ENCODE measurements at regions not wholly inside any gene's neighbourhood (a gene's known extent, or its start where the extent isn't known, plus 50 kb on each side); places are given as distances from the start of the nearest gene placed in this dataset.
"Not testable (repeated sequence)": the region's sequence is repeated elsewhere in the genome, so short reads cannot be mapped to it uniquely, and the experiment has no call there.

DNA sequence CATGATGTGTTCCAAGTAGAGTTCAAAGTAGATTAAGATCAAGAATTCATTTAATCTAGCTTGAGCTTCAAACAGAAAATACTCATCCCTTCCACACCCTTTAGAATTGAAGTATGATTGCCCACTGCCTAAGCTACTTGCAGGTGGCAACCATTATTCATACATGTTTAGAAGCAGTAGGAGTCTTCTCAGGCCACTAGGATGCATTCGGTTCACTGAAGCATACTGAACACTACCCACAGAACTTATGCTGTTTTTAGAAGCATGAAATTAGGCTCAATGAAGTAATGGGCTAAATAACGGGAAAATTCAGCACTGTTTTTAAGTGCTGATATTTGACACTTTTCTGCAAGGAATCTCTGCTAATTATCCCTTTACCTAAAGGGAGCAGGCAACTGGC lies 263.4 kb downstream of the DEPDC1B start:
- Histone ChIP-seq H3K79me2 (ENCODE audit: low read depth) (no peaks in the 10 kb centered on the region), H4K20me1 (ENCODE audit: insufficient read depth) (no peaks in the 10 kb centered on the region), H3K27me3 (ENCODE audit: insufficient read depth, low read depth) (no peaks in the 10 kb centered on the region), H3K9me3 (ENCODE audit: insufficient read depth, low read depth) (no peaks in the 10 kb centered on the region), H3K9me2 (ENCODE audit: insufficient read depth) (no peaks in the 10 kb centered on the region), H2AFZ (no peak overlapping the region), H3K36me3 (ENCODE audit: low read depth) (no peaks in the 10 kb centered on the region), H3F3A (ENCODE audit: insufficient read depth, low read depth) (no peaks in the 10 kb centered on the region), H3K4me1 (replicated peaks; ENCODE audit: insufficient read depth) (no peaks in the 10 kb centered on the region), H3K27ac (no peak overlapping the region), H3K4me3 (no peak overlapping the region), H3K4me2 (no peak overlapping the region)
- no peak for TF ChIP-seq EZH2 (IDR thresholded peaks at IDR 0.05; ENCODE audit: low read depth)
- TF ChIP-seq, protein P1, sequence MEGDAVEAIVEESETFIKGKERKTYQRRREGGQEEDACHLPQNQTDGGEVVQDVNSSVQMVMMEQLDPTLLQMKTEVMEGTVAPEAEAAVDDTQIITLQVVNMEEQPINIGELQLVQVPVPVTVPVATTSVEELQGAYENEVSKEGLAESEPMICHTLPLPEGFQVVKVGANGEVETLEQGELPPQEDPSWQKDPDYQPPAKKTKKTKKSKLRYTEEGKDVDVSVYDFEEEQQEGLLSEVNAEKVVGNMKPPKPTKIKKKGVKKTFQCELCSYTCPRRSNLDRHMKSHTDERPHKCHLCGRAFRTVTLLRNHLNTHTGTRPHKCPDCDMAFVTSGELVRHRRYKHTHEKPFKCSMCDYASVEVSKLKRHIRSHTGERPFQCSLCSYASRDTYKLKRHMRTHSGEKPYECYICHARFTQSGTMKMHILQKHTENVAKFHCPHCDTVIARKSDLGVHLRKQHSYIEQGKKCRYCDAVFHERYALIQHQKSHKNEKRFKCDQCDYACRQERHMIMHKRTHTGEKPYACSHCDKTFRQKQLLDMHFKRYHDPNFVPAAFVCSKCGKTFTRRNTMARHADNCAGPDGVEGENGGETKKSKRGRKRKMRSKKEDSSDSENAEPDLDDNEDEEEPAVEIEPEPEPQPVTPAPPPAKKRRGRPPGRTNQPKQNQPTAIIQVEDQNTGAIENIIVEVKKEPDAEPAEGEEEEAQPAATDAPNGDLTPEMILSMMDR (conservative IDR thresholded peaks at IDR 0.05) = no peak
- BruUV-seq (replicated peaks) = no TSS peak
- no peak for DNase-seq
- CTCF ChIA-PET = no interaction called here
- intact Hi-C loops (cut with micrococcal nuclease; ENCODE audit: unreplicated experiment) = no loop called here
- POLR2A ChIA-PET (ENCODE audit: unreplicated experiment) = no interaction called here

- Histone ChIP-seq H3K36me3 (ENCODE audit: low read depth) (no peaks in the 10 kb centered on the region), H3K27me3 (ENCODE audit: insufficient read depth, low read depth) (no peaks in the 10 kb centered on the region), H3K4me2 (no peak overlapping the region), H2AFZ (no peak overlapping the region), H3K4me3 (no peak overlapping the region), H3K4me1 (replicated peaks; ENCODE audit: insufficient read depth) (no peaks in the 10 kb centered on the region), H3F3A (ENCODE audit: insufficient read depth, low read depth) (no peaks in the 10 kb centered on the region), H3K9me3 (ENCODE audit: insufficient read depth, low read depth) (no peaks in the 10 kb centered on the region), H3K9me2 (ENCODE audit: insufficient read depth) (no peaks in the 10 kb centered on the region), H4K20me1 (ENCODE audit: insufficient read depth) (no peaks in the 10 kb centered on the region), H3K27ac (no peak overlapping the region), H3K79me2 (ENCODE audit: low read depth) (no peaks in the 10 kb centered on the region)
- ChIA-PET CTCF (no interaction called here), POLR2A (ENCODE audit: unreplicated experiment) (no interaction called here)
- no TSS peak for BruUV-seq (replicated peaks)
- intact Hi-C loops (cut with micrococcal nuclease; ENCODE audit: unreplicated experiment) = no loop called here
- TF ChIP-seq, protein P1 (conservative IDR thresholded peaks at IDR 0.05) = no peak
- no peak for TF ChIP-seq EZH2 (IDR thresholded peaks at IDR 0.05; ENCODE audit: low read depth)
- DNase-seq = no peak
These were observed 264.2 kb downstream of the DEPDC1B start for GRCh38 chr5:60435808-60436207.

DNA sequence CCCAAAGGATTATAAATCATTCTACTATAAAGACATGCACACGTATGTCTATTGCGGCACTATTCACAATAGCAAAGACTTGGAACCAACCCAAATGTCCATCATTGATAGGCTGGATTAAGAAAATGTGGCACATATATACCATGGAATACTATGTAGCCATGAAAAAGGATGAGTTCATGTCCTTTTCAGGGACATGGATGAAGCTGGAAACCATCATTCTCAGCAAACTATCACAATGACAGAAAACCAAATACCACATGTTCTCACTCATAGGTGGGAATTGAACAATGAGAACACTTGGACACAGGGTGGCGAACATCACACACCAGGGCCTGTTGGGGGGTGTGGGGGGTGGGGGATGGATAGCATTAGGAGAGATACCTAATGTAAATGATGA lies 273.8 kb downstream of the DEPDC1B start:
- CTCF ChIA-PET; H4K20me1 ChIP-seq (ENCODE audit: insufficient read depth); DNase-seq; H3K4me1 ChIP-seq (replicated peaks; ENCODE audit: insufficient read depth); H3K4me3 ChIP-seq; H3K9me3 ChIP-seq (ENCODE audit: insufficient read depth, low read depth); H3K27ac ChIP-seq; H3F3A ChIP-seq (ENCODE audit: insufficient read depth, low read depth); H2AFZ ChIP-seq; BruUV-seq (replicated peaks); H3K9me2 ChIP-seq (ENCODE audit: insufficient read depth); H3K79me2 ChIP-seq (ENCODE audit: low read depth); intact Hi-C loops (cut with micrococcal nuclease; ENCODE audit: unreplicated experiment); H3K27me3 ChIP-seq (ENCODE audit: insufficient read depth, low read depth); H3K36me3 ChIP-seq (ENCODE audit: low read depth); POLR2A ChIA-PET (ENCODE audit: unreplicated experiment); H3K4me2 ChIP-seq: not testable (repeated sequence)

GRCh38 chr5:60420773-60421172 lies 279.2 kb downstream of the DEPDC1B start:
- H3K4me3 ChIP-seq; DNase-seq; H3K79me2 ChIP-seq (ENCODE audit: low read depth); H3K27ac ChIP-seq; H3K4me2 ChIP-seq; BruUV-seq (replicated peaks); CTCF ChIA-PET; H2AFZ ChIP-seq; H3K9me3 ChIP-seq (ENCODE audit: insufficient read depth, low read depth); H3K9me2 ChIP-seq (ENCODE audit: insufficient read depth); POLR2A ChIA-PET (ENCODE audit: unreplicated experiment); H3F3A ChIP-seq (ENCODE audit: insufficient read depth, low read depth); H3K4me1 ChIP-seq (replicated peaks; ENCODE audit: insufficient read depth); H3K27me3 ChIP-seq (ENCODE audit: insufficient read depth, low read depth); intact Hi-C loops (cut with micrococcal nuclease; ENCODE audit: unreplicated experiment); H3K36me3 ChIP-seq (ENCODE audit: low read depth); H4K20me1 ChIP-seq (ENCODE audit: insufficient read depth): not testable (repeated sequence)
